ENCODE measurements at regions not wholly inside any gene's neighbourhood (a gene's known extent, or its start where the extent isn't known, plus 50 kb on each side); places are given as distances from the start of the nearest gene placed in this dataset.

DNA sequence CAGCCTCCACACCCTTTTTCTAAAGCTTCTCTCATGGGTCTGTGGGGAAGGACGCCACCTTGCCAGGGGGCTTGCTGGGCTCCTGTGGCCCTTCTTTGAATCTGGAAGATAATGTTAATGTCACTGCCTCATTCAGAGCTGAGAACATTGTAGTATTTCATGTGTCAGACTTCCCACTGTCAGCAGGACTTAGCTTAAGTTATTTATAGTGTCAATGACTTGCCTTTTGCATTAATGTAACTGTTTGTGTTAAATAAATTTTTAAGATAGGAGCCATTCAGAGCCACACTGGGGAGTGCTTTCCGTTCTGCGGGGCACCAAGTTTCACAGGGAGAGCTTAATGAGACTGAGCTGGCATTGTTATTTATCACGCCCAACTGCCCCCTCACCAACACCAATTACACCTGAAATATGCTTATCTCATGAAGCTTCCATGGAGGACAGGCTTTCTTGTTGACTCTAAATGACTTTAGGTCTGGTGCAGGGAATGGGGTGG lies 226.9 kb upstream of the UBL3 start:
- Histone ChIP-seq H4K20me1 (ENCODE audit: insufficient read depth, low read length) (no peaks in the 10 kb centered on the region), H3K27ac (ENCODE audit: low read depth, low read length, poor library complexity, severe bottlenecking) (no peak overlapping the region), H3K4me2 (ENCODE audit: low read length) (no peak overlapping the region), H3K4me3 (ENCODE audit: low read depth, low read length, poor library complexity, severe bottlenecking) (no peak overlapping the region), H3K36me3 (ENCODE audit: insufficient read depth, low read length) (no peaks in the 10 kb centered on the region), H3K9me3 (ENCODE audit: low read length) (no peaks in the 10 kb centered on the region), H3K79me2 (ENCODE audit: insufficient read depth, low read depth, low read length) (no peaks in the 10 kb centered on the region), H3K9me2 (ENCODE audit: insufficient read depth, low read length) (no peaks in the 10 kb centered on the region), H2AFZ (ENCODE audit: low read length) (no peak overlapping the region), H3K4me1 (ENCODE audit: insufficient read depth, low read length, poor library complexity, severe bottlenecking) (no peaks in the 10 kb centered on the region)
- CTCF ChIA-PET (ENCODE audit: unreplicated experiment) = no interaction called here
- no peak for TF ChIP-seq EZH2phosphoT487 (IDR thresholded peaks at IDR 0.05; ENCODE audit: borderline replicate concordance, low read depth, low read length)
- no TSS peak for BruUV-seq (replicated peaks)
- intact Hi-C loops (cut with micrococcal nuclease; ENCODE audit: unreplicated experiment) = no loop called here
- POLR2A ChIA-PET = interaction anchor here (0.5 to 1.2 kb wide), 5 partner anchors 10 to 1598 kb away, joined by 3 to 5 read pairs (median 4); no protein-coding TSS in a partner anchor
- no peak for DNase-seq (ENCODE audit: low spot score)

DNA sequence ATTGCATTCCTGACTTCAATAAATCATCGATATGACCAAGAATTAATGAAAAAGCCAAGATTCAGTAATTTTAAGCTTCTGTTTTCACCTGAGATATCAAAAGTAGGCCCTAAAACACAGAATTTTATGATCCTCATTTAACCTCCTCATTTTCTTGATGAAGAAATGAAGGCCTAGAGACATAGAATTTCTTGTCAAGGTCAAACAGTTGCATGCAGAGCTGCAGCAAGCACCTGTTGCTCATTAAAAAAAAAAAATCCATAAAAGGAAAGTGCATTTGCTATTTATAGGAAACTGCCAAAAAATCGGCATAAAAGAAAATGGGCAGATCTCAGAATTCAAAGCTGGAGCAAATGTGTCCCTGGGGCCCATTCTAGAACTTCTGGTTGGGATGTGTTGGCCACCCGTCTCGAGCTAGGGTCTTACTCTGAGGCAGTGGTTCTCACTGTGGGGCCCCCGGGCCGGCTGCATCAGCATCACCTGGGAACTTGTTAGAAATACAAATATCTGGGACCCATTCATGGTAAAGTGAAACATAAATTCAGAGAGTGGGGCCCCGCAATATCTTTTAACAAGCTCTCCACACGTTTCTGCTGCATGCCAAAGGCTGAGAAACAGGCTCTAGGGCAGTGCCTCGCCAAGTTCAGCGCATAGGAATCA lies 224.7 kb upstream of the UBL3 start:
- CTCF ChIA-PET (ENCODE audit: unreplicated experiment) = no interaction called here
- no peaks in the 10 kb centered on the region for H3K36me3 ChIP-seq (ENCODE audit: insufficient read depth, low read length)

DNA sequence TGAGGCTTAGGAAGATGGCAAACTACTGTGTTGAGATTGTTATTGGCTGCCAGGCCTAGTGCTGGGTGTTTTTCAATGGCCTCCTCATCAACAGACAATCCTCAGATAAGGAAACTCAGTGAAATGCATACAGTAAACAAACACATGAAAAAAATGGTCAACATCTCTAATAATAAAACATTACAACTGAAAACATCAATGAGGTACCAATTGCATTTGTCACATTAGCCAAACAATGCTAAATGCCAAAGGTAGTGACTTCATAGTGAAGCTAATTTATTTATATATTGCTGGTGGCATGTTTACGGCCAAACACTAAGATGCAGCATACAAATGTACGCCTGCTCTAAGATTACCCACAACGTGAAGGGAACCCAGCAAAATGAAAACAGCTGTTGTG lies 224.0 kb upstream of the UBL3 start:
- H2AFZ ChIP-seq (ENCODE audit: low read length) = no peak overlapping the region
- BruUV-seq (replicated peaks) = no TSS peak
- DNase-seq (ENCODE audit: low spot score) = no peak
- H3K27ac ChIP-seq (ENCODE audit: low read depth, low read length, poor library complexity, severe bottlenecking) = no peak overlapping the region
- CTCF ChIA-PET (ENCODE audit: unreplicated experiment) = no interaction called here
- TF ChIP-seq EZH2phosphoT487 (IDR thresholded peaks at IDR 0.05; ENCODE audit: borderline replicate concordance, low read depth, low read length) = no peak
- TF ChIP-seq, protein P1, sequence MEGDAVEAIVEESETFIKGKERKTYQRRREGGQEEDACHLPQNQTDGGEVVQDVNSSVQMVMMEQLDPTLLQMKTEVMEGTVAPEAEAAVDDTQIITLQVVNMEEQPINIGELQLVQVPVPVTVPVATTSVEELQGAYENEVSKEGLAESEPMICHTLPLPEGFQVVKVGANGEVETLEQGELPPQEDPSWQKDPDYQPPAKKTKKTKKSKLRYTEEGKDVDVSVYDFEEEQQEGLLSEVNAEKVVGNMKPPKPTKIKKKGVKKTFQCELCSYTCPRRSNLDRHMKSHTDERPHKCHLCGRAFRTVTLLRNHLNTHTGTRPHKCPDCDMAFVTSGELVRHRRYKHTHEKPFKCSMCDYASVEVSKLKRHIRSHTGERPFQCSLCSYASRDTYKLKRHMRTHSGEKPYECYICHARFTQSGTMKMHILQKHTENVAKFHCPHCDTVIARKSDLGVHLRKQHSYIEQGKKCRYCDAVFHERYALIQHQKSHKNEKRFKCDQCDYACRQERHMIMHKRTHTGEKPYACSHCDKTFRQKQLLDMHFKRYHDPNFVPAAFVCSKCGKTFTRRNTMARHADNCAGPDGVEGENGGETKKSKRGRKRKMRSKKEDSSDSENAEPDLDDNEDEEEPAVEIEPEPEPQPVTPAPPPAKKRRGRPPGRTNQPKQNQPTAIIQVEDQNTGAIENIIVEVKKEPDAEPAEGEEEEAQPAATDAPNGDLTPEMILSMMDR (conservative IDR thresholded peaks at IDR 0.05; ENCODE audit: low read length) = no peak
- no peak overlapping the region for H3K4me3 ChIP-seq (ENCODE audit: low read depth, low read length, poor library complexity, severe bottlenecking)
- no peaks in the 10 kb centered on the region for H3K9me3 ChIP-seq (ENCODE audit: low read length)
- intact Hi-C loops (cut with micrococcal nuclease; ENCODE audit: unreplicated experiment) = no loop called here
- no peak overlapping the region for H3K4me2 ChIP-seq (ENCODE audit: low read length)
- POLR2A ChIA-PET = interaction anchor here (0.6 to 0.7 kb wide), 2 partner anchors 16 to 875 kb away, joined by 3 to 5 read pairs; no protein-coding TSS in a partner anchor
- no peaks in the 10 kb centered on the region for H4K20me1 ChIP-seq (ENCODE audit: insufficient read depth, low read length)
- no peaks in the 10 kb centered on the region for H3K79me2 ChIP-seq (ENCODE audit: insufficient read depth, low read depth, low read length)
- no peaks in the 10 kb centered on the region for H3K9me2 ChIP-seq (ENCODE audit: insufficient read depth, low read length)
- H3K36me3 ChIP-seq (ENCODE audit: insufficient read depth, low read length) = no peaks in the 10 kb centered on the region
- H3K4me1 ChIP-seq (ENCODE audit: insufficient read depth, low read length, poor library complexity, severe bottlenecking) = no peaks in the 10 kb centered on the region

More for the DNA sequence above, 224.7 kb upstream of the UBL3 start:
- intact Hi-C loops (cut with micrococcal nuclease; ENCODE audit: unreplicated experiment) = no loop called here
- no peaks in the 10 kb centered on the region for H3K9me3 ChIP-seq (ENCODE audit: low read length)
- BruUV-seq (replicated peaks) = no TSS peak
- POLR2A ChIA-PET = interaction anchor here (0.7 kb wide), 1 partner anchor 37 kb away, joined by 4 read pairs; no protein-coding TSS in a partner anchor
- H3K4me3 ChIP-seq (ENCODE audit: low read depth, low read length, poor library complexity, severe bottlenecking) = no peak overlapping the region
- H2AFZ ChIP-seq (ENCODE audit: low read length) = no peak overlapping the region
- no peak for TF ChIP-seq EZH2phosphoT487 (IDR thresholded peaks at IDR 0.05; ENCODE audit: borderline replicate concordance, low read depth, low read length)
- TF ChIP-seq, protein P1 (conservative IDR thresholded peaks at IDR 0.05; ENCODE audit: low read length) = no peak
- H3K9me2 ChIP-seq (ENCODE audit: insufficient read depth, low read length) = no peaks in the 10 kb centered on the region
- H3K4me1 ChIP-seq (ENCODE audit: insufficient read depth, low read length, poor library complexity, severe bottlenecking) = no peaks in the 10 kb centered on the region
- DNase-seq (ENCODE audit: low spot score) = no peak
- H4K20me1 ChIP-seq (ENCODE audit: insufficient read depth, low read length) = no peaks in the 10 kb centered on the region
- no peak overlapping the region for H3K27ac ChIP-seq (ENCODE audit: low read depth, low read length, poor library complexity, severe bottlenecking)
- H3K79me2 ChIP-seq (ENCODE audit: insufficient read depth, low read depth, low read length) = no peaks in the 10 kb centered on the region
- no peak overlapping the region for H3K4me2 ChIP-seq (ENCODE audit: low read length)

Measured in OCI-LY7 (cell line).